ENCODE measurements at regions not wholly inside any gene's neighbourhood (a gene's known extent, or its start where the extent isn't known, plus 50 kb on each side); places are given as distances from the start of the nearest gene placed in this dataset.
"Not testable (repeated sequence)": the region's sequence is repeated elsewhere in the genome, so short reads cannot be mapped to it uniquely, and the experiment has no call there.

DNA sequence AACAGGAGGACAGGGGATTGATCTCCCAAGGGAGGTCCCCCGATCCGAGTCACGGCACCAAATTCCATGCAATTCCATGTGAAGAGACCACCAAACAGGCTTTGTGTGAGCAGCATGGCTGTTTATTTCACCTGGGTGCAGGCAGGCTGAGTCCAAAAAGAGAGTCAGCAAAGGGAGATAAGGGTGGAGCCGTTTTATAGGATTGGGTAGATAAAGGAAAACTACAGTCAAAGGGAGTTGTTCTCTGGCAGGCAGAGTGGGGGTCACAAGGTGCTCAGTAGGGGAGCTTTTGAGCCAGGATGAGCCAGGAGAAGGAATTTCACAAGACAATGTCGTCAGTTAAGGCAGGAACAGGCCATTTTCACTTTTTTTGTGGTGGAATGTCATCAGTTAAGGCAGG is 752.7 kb downstream of the GALC start:
- not testable (repeated sequence) for DNase-seq (ENCODE audit: low spot score)

DNA sequence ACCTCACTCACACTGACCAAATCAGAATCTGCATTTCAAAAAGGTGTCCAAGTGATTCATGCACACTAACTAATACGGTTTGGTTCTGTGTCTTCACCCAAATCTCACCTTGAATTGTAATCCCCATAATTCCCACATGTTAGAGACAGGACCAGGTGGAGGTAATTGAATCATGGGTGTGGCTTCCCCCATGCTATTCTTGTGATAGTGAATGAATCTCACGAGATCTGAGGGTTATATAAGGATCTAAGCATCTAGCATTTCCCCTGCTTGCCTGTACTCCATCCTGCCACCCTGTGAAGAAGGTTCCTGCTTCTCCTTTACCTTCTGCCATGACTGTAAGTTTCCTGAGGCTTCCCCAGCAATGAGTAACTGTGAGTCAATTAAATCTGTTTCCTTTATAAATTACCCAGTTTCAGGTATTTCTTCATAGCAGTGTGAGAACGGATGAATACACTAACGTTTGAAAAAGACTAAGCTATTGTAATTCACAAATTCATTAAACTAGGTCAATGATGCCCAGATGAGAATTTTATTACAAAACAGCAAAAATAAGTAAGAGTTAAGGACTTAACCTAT is 759.1 kb downstream of the GALC start:
- DNase-seq (ENCODE audit: low spot score), result no peak

DNA sequence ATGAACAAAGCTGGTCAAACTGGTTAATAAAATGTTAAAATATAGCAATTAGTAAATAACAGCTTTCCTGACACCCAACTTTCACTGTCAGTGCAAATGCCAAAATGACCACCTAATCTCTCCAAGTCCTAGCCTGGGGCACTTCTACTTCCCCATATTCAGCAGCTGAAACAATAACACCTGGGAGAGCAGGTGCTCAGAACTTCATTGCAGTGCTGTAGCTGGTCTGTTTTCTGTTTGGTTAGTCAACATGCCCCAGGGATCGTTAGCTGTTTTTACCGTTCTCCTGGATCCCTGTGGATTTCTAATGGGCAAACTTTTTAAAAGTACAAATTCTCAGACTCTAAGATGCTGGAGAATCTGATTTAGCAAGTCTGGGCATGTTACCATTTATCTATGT is 759.7 kb downstream of the GALC start:
- DNase-seq (ENCODE audit: low spot score), result no peak

DNA sequence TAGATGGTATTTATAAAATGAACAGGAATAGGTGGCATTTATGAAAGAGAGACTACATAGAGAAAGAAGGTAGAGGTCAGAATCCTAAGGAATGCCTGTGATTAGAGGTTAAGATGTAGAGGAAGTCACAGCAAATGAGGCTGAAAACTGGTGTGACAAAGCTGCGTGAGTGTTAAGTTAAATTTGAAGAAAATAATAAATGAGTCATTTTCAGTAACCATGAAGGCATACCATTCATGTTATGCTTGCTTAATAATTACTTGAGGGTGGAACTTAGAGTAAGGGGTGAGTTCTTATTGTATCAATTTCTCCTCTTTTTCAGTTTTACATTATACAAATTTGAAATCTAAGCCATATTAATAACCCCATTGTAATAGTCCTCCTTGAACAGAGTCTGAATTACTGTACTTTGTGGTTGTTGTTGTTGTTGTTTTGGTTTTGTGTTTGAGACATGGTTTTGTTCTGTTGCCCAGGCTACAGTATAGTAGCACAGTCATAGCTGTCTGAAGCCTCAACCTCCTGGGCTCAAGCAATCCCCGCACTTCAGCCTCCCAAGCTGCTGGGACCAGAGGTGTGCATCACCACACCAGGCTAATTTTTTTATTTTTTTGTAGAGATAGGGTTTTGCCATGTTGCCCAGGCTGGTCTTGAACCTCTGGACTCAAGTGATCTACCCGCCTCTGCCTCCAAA is 761.5 kb downstream of the GALC start:
- DNase-seq (ENCODE audit: low spot score), result no peak

DNA sequence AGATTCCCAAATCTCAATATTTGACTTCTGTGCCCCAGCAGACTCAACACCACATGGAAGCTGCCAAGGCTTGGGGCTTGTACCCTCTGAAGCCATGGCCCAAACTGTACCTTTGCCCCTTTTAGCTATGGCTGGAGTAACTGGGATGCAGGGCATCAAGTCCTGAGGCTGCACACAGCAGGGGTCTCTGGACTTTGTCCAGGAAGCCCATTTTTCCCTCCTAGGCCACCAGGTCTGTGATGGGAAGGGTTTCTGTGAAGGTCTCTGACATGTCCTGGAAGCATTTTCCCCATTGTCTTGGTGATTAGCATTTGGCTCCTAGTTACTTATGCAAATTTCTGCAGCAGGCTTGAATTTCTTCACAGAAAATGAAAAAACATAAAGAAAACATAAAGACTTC is 762.3 kb downstream of the GALC start:
- no peak for DNase-seq (ENCODE audit: low spot score)

DNA sequence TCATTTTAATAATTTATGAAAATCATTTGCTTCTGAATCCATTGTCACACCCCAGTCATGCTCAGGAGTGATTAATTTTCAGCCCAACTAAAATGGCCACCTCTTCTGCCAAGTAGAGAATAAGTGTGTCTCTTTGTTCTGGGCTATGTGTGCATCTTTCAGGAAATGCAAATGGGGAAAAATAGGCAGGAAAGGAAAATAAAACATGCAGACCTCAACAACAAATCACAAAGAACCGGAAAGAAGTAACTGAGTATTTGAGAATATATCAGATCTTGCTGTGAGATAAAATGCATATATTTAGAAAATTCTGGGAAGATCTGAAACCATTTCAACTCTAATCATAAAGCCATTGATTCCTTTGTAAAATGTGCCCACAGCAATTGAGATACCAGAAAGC is 763.9 kb downstream of the GALC start:
- no peak for DNase-seq (ENCODE audit: low spot score)

DNA sequence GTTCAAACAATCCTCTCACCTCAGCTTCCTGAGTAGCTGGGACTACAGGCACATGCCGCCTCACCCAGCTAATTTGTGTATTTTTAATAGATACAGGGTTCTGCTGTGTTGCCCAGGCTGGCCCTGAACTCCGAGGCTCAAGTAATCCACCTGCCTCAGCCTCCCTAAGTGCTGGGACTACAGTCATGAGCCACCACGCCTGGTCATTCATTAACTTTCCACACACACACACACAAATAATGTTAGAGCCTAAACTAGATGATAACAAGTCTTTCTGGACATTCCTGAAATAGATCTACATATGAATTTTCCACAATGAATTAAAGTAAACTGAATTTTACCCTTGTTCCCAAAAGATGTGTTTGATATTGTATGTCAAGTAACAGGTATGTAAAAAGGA is 776.0 kb downstream of the GALC start:
- DNase-seq (ENCODE audit: low spot score), result no peak

DNA sequence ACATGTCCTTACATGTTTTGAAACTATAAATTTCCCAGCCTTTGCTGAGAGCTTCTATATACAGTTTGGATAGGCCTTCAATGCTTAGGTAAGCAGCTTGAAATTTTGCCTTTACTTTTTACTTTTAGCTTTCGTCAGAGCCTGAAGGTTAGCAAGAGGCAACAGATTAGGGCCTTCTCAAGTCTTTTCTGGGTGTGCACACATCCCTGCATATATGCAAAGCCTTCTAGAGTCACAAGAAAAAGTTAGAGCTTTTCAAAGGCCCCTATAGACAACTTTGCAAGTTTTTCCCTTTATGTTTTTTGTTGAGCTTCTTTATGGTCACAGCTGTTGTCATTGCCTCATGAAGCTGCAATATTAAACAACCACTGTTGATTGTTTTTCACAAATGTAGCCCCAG is 778.4 kb downstream of the GALC start:
- DNase-seq (ENCODE audit: low spot score), result no peak

DNA sequence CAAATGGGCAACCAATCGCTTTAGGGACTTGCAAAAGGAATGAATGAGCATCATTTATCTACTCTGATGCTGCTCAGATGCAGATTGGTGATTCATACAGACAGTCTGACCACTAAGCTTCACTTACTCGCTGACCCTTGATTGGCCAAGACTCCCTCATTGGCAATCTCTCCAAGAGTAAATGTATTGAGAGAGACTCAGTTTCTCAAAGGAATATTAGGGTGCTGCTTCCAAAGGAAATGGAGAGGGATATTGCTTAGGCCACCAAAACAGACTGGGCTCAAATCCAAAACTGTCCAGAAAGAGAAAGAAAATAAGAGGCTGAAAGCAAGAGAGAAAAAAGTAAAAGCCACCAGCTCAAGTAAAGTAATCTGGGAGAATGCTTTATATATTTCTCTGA is 785.2 kb downstream of the GALC start:
- DNase-seq (ENCODE audit: low spot score), result no peak

DNA sequence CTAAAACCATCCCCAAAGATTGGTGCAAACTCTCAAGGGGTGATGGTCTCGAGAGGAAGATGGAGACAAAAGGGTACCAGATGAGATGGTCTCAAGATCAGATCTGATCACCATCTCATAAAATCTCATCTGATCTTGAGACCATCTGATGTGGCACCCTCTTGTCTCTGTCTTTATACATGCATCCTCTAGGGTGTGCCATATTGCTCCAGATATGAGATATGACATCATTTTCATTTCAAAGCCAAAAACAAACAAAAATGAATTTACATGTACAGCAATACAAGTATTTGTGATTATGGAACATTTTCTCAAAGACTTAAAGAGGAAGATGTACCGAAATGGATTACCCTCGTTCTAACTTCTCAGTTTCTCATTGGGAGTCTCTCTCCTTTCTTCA is 787.2 kb downstream of the GALC start:
- no peak for DNase-seq (ENCODE audit: low spot score)

DNA sequence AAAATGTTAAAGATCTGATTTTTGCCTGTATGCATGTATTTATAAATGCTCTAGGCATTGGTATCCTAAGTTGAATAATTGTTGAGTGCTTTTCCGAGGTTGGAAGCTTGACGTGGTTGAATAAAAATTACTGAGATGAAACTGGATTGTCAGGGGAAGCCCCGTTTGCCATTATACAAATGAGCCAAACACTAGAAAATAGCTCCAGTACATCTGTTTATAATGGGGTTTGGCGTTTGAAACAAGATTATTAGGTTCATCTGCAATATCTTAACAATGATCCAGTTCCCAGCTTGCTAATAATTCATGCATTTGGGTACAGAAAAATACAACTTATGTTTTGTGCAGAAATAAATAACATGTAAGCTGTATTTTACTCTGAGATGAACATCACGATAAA is 789.6 kb downstream of the GALC start:
- no peak for DNase-seq (ENCODE audit: low spot score)

DNA sequence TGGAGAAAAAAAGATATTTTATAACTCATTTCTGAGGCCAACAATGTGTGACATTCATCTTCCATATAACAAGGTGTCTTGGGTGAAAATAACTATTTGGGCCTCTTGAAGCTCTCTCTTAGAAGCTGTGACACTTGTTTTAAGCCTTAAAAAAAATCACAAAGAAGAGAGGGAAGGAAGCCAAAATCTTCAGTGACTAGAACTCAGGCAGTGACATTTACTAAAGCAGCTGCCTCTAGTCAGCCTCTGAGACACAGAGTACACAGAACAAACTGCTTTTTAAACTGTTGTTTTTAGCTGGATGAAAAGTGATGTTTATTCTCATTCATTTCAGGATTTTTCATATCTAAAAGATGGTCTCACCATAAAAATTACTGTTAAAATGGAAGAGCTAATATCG is 793.6 kb downstream of the GALC start:
- no peak for DNase-seq (ENCODE audit: low spot score)

DNA sequence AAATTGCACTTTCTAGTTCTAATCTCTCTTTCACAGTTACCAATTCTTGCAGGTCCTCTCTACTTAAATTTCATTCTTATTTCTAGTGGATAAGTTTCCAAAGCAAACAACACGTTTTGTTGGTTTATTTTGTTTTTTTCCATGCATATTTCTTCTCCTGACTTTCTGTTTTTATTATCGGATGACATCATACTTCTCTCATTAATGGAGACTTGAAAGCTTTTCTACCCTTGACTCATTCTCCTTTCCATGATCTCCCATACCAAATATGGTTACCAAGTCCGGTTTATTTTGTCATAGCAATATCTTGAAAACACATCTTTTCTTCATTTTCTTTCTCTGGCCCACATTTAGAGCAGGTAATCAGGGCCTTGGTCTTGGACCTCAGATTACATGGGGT is 796.5 kb downstream of the GALC start:
- no peak for DNase-seq (ENCODE audit: low spot score)

DNA sequence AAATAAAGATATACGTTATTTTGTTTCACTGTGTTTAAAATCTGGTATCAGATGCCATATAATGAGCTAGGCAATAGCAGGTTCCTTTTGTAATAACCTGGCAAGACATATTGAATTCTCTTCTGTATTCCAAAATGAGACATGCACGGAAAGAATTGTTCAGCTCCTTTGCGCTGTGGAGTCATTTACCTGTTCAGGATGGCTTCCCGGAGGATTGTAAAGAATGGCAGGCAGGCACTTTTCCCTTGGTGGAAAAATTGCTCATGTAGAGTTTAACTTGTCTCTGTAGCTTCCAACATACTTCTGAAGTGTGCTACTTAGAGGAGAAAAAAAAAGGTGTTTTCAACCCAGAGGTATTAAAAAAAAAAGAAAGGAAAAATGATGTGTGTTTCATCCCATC is 805.2 kb downstream of the GALC start:
- DNase-seq (ENCODE audit: low spot score), result no peak

DNA sequence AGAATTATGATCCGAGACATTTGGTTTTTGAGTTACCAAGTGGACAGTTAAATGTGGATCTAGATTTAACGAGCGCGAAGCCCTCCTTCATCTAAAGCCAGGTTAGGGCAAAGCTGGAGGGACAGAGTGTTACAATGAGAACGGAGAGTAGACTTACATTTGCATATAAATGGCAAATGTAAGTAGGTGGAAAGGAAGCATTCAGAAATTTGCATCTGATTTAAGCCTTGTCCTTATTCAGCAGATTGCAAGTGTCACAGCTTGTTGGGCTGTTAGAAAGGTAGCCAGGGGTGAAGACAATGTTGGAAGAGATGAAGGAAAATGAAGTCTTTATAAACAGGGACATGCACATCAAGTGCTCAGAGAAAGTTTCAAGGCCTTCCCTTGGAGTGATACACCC is 806.2 kb downstream of the GALC start:
- no peak for DNase-seq (ENCODE audit: low spot score)

DNA sequence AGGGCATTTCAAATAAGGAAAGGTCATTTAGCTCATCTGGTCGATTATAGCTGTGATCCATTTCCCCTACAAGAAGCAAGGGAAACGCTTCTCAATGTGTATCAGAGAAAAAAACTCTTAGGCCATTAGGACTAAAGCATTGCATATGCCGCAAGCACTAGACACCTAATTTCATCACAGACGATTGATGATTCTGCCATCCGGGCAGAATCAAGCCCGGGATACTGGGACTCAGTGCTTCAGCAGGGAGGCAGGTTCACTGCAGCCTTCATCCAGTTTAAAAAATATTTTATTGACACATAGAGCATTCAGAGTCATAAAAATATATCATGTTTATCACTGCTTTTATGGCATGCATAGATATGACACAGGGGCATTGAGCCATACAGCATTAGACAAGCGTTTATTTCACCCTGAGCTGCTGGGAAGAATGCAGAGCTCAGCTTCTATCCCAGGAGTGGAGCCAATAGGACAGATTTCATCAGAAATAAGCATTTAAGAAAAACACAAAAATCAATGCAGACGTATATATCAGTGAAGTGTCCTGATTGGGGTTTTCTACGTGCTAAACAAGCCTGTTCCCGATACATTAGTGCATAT is 806.9 kb downstream of the GALC start:
- no peak for DNase-seq (ENCODE audit: low spot score)

DNA sequence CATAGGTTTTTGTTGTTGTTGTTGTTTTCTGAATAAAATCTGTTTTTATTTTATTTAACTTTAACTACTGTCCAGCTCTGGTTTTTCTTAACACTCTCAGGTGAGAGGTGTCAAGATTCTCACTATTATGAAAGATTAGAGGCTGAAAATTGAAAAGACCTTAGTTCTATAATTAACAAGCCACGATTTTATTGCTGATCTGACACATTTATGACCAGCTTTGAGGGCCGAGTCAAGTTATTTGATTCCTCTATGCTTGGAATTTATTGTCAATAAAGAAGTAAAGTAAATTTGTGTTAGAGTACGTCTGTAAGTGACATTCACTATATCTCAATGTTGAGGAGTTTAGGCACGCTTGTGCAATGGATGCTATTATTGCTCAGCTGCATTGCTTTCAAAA is 808.8 kb downstream of the GALC start:
- DNase-seq (ENCODE audit: low spot score), result no peak

DNA sequence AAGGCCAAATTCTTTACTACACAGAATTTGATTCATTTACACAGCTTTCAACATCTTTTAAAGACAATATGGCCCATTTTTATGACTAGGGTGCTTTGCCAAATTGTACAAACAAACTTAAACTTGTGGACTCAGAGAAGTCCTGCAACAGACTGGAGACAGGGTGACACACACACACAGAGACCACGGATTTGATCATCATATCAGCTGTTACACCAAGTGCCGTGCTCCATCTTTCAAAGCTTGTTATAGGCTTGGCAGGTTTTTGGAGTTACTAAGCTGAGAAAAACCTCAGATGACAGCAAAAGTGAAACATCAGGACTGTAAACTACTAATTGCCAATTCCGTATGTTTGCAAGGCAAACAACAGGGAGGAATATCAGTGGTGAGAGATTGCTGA is 811.7 kb downstream of the GALC start:
- no peak for DNase-seq (ENCODE audit: low spot score)

DNA sequence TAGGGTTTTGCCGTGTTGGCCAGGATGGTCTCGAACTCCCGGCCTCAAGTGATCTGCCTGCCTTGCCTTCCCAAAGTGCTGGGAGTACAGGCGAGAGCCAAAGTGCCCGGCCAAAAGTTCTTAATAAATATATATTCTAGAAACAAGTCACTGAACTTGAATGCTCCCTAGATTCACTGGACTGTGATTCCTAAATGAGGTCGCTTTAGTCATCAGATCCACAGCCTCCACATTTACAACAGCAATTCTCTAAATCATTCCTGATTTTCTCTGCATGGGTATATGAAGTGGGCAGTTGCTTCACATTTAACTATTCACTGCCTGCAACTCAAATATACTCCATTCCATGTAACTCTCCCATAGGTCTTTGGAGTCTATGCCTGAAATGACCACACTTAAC is 813.0 kb downstream of the GALC start:
- DNase-seq (ENCODE audit: low spot score), result no peak

DNA sequence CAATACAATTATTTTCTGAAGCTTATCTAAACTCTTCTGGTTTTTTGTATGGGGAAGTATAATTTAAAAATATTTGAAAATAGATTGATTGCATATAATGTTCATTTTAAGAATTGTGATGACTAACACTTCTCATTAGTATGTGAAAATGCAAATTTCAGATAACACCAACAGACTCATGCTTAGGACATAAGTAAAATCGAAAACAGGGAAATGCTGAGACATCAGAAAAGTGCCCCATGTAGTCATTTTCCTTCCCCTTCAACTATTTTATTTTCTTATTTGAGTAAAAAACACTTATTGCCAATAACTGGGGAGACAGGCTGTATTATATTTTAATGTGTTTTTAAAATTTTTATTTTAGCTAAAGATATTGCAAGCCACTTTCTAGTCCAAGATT is 814.7 kb downstream of the GALC start:
- DNase-seq (ENCODE audit: low spot score), result no peak

DNA sequence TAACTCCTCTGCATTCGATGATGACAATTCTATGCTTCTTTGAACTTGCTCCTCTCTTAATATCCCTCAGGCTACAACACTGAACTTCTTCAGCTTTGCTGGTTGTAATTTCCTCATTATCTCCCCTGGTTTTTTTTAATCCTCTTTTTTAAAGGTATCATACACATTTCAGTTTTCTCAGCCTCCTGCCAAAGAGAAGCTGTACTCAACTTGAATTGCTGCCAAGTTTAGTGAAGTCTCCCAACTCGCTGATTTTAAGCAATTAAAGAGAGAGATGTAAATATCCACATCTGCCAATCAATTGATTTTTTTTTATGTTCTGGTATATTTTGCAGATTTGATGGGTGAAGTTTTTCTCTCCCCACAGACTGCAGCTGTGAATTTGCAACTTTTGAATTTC is 817.8 kb downstream of the GALC start:
- no peak for DNase-seq (ENCODE audit: low spot score)

DNA sequence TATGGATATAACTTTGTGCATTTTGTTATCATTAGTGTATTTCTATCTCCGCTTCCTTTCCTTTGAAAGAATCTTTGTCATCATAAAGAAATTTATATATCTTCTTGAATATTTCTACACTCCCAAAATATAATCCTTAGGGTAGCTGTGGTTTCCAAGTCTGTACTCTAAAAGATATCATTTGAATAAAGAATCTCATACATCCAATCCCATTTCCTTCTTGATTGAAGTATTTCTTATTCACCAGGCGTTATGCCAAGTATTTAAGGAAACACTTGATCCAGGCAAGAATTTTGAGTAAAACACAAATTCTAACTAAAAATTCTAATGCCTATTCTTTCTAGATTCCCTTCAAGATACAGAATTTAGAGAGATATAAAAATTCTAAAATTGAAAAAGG is 821.8 kb downstream of the GALC start:
- DNase-seq (ENCODE audit: low spot score), result no peak

DNA sequence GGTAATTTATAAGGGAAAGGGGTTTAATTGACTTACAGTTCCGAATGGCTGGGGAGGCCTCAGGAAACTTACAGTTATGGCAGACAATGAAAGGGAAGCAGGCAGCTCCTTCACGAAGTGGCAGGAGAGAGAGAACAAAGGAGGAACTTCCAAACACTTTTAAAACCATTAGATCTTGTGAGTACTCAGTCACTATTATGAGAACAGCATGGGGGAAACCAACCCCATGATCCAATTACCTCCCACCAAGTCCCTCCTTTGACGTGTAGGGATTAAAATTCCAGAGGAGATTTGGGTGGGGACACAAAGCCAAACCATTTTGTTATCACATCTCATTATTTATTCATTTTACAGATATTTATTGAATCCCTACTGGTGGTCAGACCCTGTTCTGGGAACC is 822.8 kb downstream of the GALC start:
- DNase-seq (ENCODE audit: low spot score), result no peak

DNA sequence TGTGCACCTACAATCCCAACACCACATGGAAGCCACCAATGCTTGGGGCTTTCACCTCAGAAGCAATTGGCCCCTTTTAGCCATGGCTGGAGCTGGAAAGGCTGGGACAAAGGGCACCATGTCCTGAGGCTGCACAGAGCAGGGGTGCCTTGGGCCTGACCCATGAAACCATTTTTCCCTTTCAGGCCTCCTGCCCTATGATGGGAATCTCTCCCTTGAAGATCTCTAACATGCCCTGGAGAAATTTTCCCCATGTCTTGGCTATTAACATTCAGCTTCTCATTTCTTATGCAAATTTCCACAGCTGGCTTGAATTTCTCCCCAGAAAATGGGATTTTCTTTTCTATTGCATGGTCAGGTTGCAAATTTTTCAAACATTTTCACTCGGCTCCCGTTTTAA is 823.6 kb downstream of the GALC start:
- DNase-seq (ENCODE audit: low spot score), result no peak
